Stimulated activated CD8-positive, alpha-beta memory T cell treated with anti-CD3 and anti-CD28 coated beads, Interleukin-7, amount 100 ng/mL, for 4 hours (primary cell): ENCODE measurements at regions not wholly inside any gene's neighbourhood (a gene's known extent, or its start where the extent isn't known, plus 50 kb on each side); places are given as distances from the start of the nearest gene placed in this dataset.

Experiments used
- DNase-seq, 2 donors: peaks; one replicate each; pipeline ENCODE4 v3.0.0-alpha.2; 2020; ENCODE audit warnings: low read depth in 2 of 2

- DNase-seq, result no peak
Measured at GRCh38 chrX:49773993-49774392, 55.1 kb upstream of the PAGE4 start.

GRCh38 chrX:49767236-49767635 lies 61.9 kb upstream of the PAGE4 start:
- DNase-seq, result no peak

- DNase-seq, result no peak
Measured at GRCh38 chrX:49762175-49762720, 66.5 kb upstream of the PAGE1 start.

- no peak for DNase-seq
Measured at GRCh38 chrX:49761481-49761880, 65.7 kb upstream of the PAGE1 start.

- DNase-seq, result no peak
Measured at GRCh38 chrX:49760290-49760890, 64.6 kb upstream of the PAGE1 start.

DNA sequence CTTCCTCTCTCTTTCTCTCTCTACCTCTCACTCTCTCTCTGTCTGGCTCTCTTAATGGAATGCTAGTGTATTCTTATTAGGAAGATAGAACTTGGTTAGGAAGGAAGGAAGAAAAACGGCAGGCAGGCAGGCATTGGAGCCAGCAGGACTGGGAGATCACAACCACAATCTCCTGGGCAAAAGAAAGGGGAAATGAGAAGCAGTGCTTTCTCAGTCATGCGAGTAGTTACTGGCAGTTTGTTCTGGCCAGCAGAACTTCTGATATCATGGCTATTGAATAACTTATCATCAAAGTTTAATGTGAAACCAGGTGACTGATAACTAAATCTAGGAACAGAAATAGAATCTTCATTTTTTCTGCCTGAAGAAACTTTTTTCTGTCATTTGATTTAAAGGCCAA lies 60.9 kb upstream of the PAGE1 start:
- DNase-seq, result no peak

DNA sequence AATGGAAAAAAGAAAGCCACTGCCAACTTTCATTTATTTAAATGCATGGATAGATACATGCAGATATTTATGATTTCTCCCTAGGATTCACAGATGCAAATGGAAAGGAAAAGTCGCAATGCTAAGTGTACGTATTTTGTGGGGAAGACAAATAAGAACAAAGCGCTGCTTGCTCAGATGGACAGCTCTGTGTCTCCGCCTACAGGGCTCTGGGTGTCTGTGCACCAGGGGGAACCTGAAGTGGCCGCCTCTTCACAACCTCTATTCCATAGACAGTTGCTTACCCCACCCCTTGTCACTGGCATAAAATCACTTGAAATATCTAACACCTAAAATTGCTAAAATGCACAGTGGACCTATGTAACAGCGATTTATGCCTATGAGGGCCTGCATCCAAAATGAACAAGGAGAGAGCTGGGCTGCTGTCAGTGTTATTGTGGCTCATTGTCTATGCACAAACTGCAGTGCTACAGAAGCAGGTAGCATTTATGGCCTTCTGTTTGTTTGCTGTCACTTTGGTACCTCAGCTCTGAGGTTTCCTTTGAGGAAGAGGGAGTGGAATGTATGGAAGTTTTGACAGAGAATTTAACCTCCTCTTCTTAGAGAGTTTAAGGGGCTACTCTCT lies 58.6 kb upstream of the PAGE1 start:
- peak in 1 of 2 donors; percentile 8 for DNase-seq

- no peak for DNase-seq
Measured at GRCh38 chrX:49753691-49754090, 57.9 kb upstream of the PAGE1 start.

- DNase-seq, result no peak
Measured at GRCh38 chrX:49748211-49748956, 52.6 kb upstream of the PAGE1 start.

DNA sequence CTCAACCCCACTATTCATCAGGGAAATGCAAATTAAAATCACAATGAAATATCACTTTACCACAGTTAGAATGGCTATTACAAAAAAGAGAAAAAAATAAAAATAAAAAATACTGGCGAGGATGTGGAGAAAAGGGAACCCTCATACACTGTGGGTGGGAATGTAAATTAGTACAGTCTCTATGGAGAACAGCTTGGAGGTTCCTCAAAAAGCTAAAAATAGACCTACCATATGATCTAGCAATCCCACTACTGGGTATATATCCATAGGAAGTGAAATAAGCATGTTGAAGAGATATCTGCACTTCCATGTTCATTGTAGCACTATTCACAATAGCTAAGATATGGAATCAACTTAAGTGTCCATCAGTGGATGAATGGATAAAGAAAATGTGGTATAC lies 50.5 kb upstream of the PAGE1 start:
- DNase-seq, result no peak
